IMR-90 (cell line): ENCODE measurements at regions not wholly inside any gene's neighbourhood (a gene's known extent, or its start where the extent isn't known, plus 50 kb on each side); places are given as distances from the start of the nearest gene placed in this dataset.

Source experiments
- ATAC-seq: fragments of 200-7000 bp; cut with Tn5 transposase; 2 replicates; pipeline ENCODE4 v1.9.1; 2020; ENCODE audit warnings: low read depth, mild to moderate bottlenecking, moderate library complexity
- BruUV-seq: library from RNA; stranded (reverse); fragments of 400-500 nt; replicated peaks from 2 replicates; lab custom pipeline; 2021; lab: Mats Ljungman, UMichigan
- CTCF ChIA-PET: fragments of 300-600 bp; formaldehyde crosslinking; extraction: SDS; loops from one replicate; lab custom pipeline; 2021; ENCODE audit warnings: antibody characterized with exemption; lab: Yijun Ruan, JAX
- POLR2A ChIA-PET: fragments of 300-600 bp; sonication (Branson Sonifier 250); formaldehyde crosslinking; loops from one replicate; lab custom pipeline; 2022; ENCODE audit warnings: antibody characterized with exemption; ENCODE audit not compliant: unreplicated experiment; lab: Charles Lee
- DNase-seq: peaks from one replicate; pipeline ENCODE4 v3.0.0; 2013
- H2AFZ ChIP-seq: replicated peaks from 2 replicates; pipeline ENCODE3; 2013; ENCODE audit warnings: low read length, mild to moderate bottlenecking; ENCODE audit not compliant: poor library complexity
- H2AK5ac ChIP-seq: 2 replicates; pipeline ENCODE4 v1.6.1; 2013; ENCODE audit warnings: low read depth, low read length, inconsistent platforms
- H2AK9ac ChIP-seq: replicated peaks from 2 replicates; pipeline ENCODE3; 2013; ENCODE audit warnings: mild to moderate bottlenecking, low read depth, low read length, moderate library complexity; ENCODE audit not compliant: poor library complexity
- H2BK120ac ChIP-seq: 2 replicates; pipeline ENCODE4 v1.6.1; 2013; ENCODE audit warnings: low read depth, low read length, inconsistent platforms
- H2BK15ac ChIP-seq: 3 replicates; pipeline ENCODE4 v1.6.1; 2013; ENCODE audit warnings: low read depth, low read length, inconsistent platforms
- H2BK20ac ChIP-seq: 2 replicates; pipeline ENCODE4 v1.6.1; 2013; ENCODE audit warnings: low read depth, mild to moderate bottlenecking, inconsistent platforms, low read length, moderate library complexity
- H2BK5ac ChIP-seq: 2 replicates; pipeline ENCODE4 v1.6.1; 2013; ENCODE audit warnings: mild to moderate bottlenecking, low read depth, low read length, inconsistent platforms; ENCODE audit not compliant: poor library complexity, severe bottlenecking
- H3K14ac ChIP-seq: replicated peaks from 2 replicates; pipeline ENCODE4 v1.6.1; 2013; ENCODE audit warnings: low read depth, low read length, inconsistent platforms
- H3K18ac ChIP-seq: 2 replicates; pipeline ENCODE4 v1.6.1; 2013; ENCODE audit warnings: low read depth, low read length, control low read depth
- H3K23ac ChIP-seq: 2 replicates; pipeline ENCODE4 v1.6.1; 2013; ENCODE audit warnings: low read depth, low read length, inconsistent platforms
- H3K27ac ChIP-seq: 2 replicates; pipeline ENCODE4 v1.5.1; 2013; ENCODE audit warnings: mild to moderate bottlenecking, control low read depth, low read length; ENCODE audit not compliant: insufficient read depth
- H3K27me3 ChIP-seq: 2 replicates; pipeline ENCODE4 v1.6.1; 2013; ENCODE audit warnings: low read length; ENCODE audit not compliant: control insufficient read depth, insufficient read depth
- H3K36me3 ChIP-seq: 2 replicates; pipeline ENCODE4 v1.6.1; 2013; ENCODE audit warnings: low read length, mixed read lengths; ENCODE audit not compliant: control insufficient read depth, insufficient read depth
- H3K4ac ChIP-seq: 2 replicates; pipeline ENCODE4 v1.6.1; 2013; ENCODE audit warnings: low read depth, low read length, inconsistent platforms
- H3K4me1 ChIP-seq: 2 replicates; pipeline ENCODE4 v1.6.1; 2013; ENCODE audit warnings: low read length, mixed read lengths; ENCODE audit not compliant: control insufficient read depth, insufficient read depth
- H3K4me2 ChIP-seq: 2 replicates; pipeline ENCODE4 v1.6.1; 2013; ENCODE audit warnings: low read depth, mild to moderate bottlenecking, control low read depth, low read length, moderate library complexity
- H3K4me3 ChIP-seq: 2 replicates; pipeline ENCODE4 v1.5.1; 2013; ENCODE audit warnings: low read depth, mild to moderate bottlenecking, control low read depth, low read length, moderate library complexity; ENCODE audit not compliant: insufficient read depth
- H3K56ac ChIP-seq: 2 replicates; pipeline ENCODE4 v1.6.1; 2013; ENCODE audit warnings: low read length, inconsistent platforms; ENCODE audit not compliant: insufficient read depth; ENCODE audit errors: extremely low read depth
- H3K79me1 ChIP-seq, 2 experiments: 2 replicates each; pipeline ENCODE4 v1.6.1; 2013; ENCODE audit warnings: low read length in 2 of 2, inconsistent platforms in 1 of 2, low read depth in 1 of 2
- H3K9ac ChIP-seq: 2 replicates; pipeline ENCODE4 v1.6.1; 2013; ENCODE audit warnings: low read depth, low read length, control low read depth
- H3K9me1 ChIP-seq: 2 replicates; pipeline ENCODE4 v1.6.1; 2013; ENCODE audit warnings: low read length, inconsistent platforms; ENCODE audit not compliant: insufficient read depth
- H3K9me3 ChIP-seq: 2 replicates; pipeline ENCODE4 v1.6.1; 2013; ENCODE audit warnings: low read length; ENCODE audit not compliant: control insufficient read depth, insufficient read depth
- H4K20me1 ChIP-seq: 2 replicates; pipeline ENCODE4 v1.6.1; 2013; ENCODE audit warnings: low read length, inconsistent platforms; ENCODE audit not compliant: insufficient read depth
- H4K5ac ChIP-seq: 2 replicates; pipeline ENCODE4 v1.6.1; 2013; ENCODE audit warnings: mild to moderate bottlenecking, low read depth, low read length, control low read depth
- H4K8ac ChIP-seq, 2 experiments: 2 replicates each; pipeline ENCODE4 v1.6.1; 2013; ENCODE audit warnings: low read depth in 2 of 2, low read length in 2 of 2, control low read depth in 1 of 2, inconsistent platforms in 1 of 2
- H4K91ac ChIP-seq: 2 replicates; pipeline ENCODE4 v1.6.1; 2013; ENCODE audit warnings: low read depth, low read length, inconsistent platforms; ENCODE audit not compliant: insufficient read depth
- BHLHE40 ChIP-seq: fragments of 150-350 bp; IDR thresholded peaks from 2 replicates; pipeline ENCODE4 v1.6.1; 2016; ENCODE audit warnings: mild to moderate bottlenecking, low read depth, low read length
- CEBPB ChIP-seq: IDR thresholded peaks from 2 replicates; pipeline ENCODE4 v1.6.1; 2012; ENCODE audit warnings: low read depth, low read length, improper control_type of control experiment
- CHD1 ChIP-seq: IDR thresholded peaks from 2 replicates; pipeline ENCODE4 v1.6.1; 2012; ENCODE audit warnings: low read depth, low read length, improper control_type of control experiment
- CTCF ChIP-seq: conservative IDR thresholded peaks from 2 replicates; pipeline ENCODE4 v1.5.1; 2012; ENCODE audit warnings: mild to moderate bottlenecking, low read depth, low read length, improper control_type of control experiment
- FOS ChIP-seq: fragments of 150-350 bp; IDR thresholded peaks from 2 replicates; pipeline ENCODE4 v1.6.1; 2016; ENCODE audit warnings: low read depth, low read length
- MAFK ChIP-seq: IDR thresholded peaks from 2 replicates; pipeline ENCODE4 v1.6.1; 2012; ENCODE audit warnings: low read depth, low read length, improper control_type of control experiment
- MAZ ChIP-seq: IDR thresholded peaks from 2 replicates; pipeline ENCODE4 v1.6.1; 2012; ENCODE audit warnings: low read depth, mild to moderate bottlenecking, low read length, improper control_type of control experiment, moderate library complexity, borderline replicate concordance
- MXI1 ChIP-seq: IDR thresholded peaks from 2 replicates; pipeline ENCODE4 v1.6.1; 2012; ENCODE audit warnings: low read depth, mild to moderate bottlenecking, low read length, moderate library complexity, borderline replicate concordance
- NFE2L2 ChIP-seq: fragments of 150-350 bp; IDR thresholded peaks from 2 replicates; pipeline ENCODE4 v1.6.1; 2016; ENCODE audit warnings: low read depth, mild to moderate bottlenecking, low read length
- POLR2A ChIP-seq: IDR thresholded peaks from 2 replicates; pipeline ENCODE4 v1.6.1; 2012; ENCODE audit warnings: mild to moderate bottlenecking, low read depth, low read length
- RAD21 ChIP-seq: IDR thresholded peaks from 2 replicates; pipeline ENCODE4 v1.6.1; 2012; ENCODE audit warnings: low read length, improper control_type of control experiment
- RCOR1 ChIP-seq: IDR thresholded peaks from 2 replicates; pipeline ENCODE4 v1.6.1; 2012; ENCODE audit warnings: mild to moderate bottlenecking, low read length, improper control_type of control experiment; ENCODE audit not compliant: insufficient replicate concordance
- RFX5 ChIP-seq: IDR thresholded peaks from 2 replicates; pipeline ENCODE4 v1.8.0; 2012; ENCODE audit warnings: low read depth, mild to moderate bottlenecking, low read length, moderate library complexity
- SMC3 ChIP-seq: fragments of 150-350 bp; IDR thresholded peaks from 2 replicates; pipeline ENCODE4 v1.6.1; 2016; ENCODE audit warnings: low read depth, mild to moderate bottlenecking, antibody characterized with exemption, low read length, moderate library complexity
- WGBS, 2 experiments: methylation state at CpG; one replicate each; pipeline versions ENCODE4 v1.1.5 to v1.1.7; 2013; ENCODE audit warnings: missing lambda C conversion rate in 2 of 2; ENCODE audit not compliant: insufficient read length in 1 of 2; ENCODE audit errors: extremely low coverage in 2 of 2; 5-methylcytosine and 5-hydroxymethylcytosine counted together
- dilution Hi-C: fragments of 300-500 bp; cut with HindIII; formaldehyde crosslinking; loops from one replicate; pipeline ENCODE4 v1.14.3; 2018; ENCODE audit warnings: low sequenced_read_pairs; ENCODE audit not compliant: unreplicated experiment
- in situ Hi-C: fragments of 300-500 bp; cut with MboI; formaldehyde crosslinking; loops from 3 replicates; pipeline ENCODE4 v1.14.3; 2019; ENCODE audit warnings: low sequenced_read_pairs, inconsistent platforms, mixed read lengths
- intact Hi-C: fragments of 100-400 bp; cut with micrococcal nuclease; formaldehyde crosslinking; loops from 2 replicates; pipeline ENCODE4 v1.10.0; 2022
- TF ChIP-seq, protein P1 (sequence below): fragments of 150-350 bp; IDR thresholded peaks from 2 replicates; pipeline ENCODE4 v1.6.1; 2016; ENCODE audit warnings: low read depth, mild to moderate bottlenecking, low read length, moderate library complexity, borderline replicate concordance

GRCh38 chr2:120461546-120462537 lies 115.9 kb downstream of the INHBB start:
- Histone ChIP-seq H2BK120ac (no peak overlapping the region), H3K27me3 (no peaks in the 10 kb centered on the region), H3K36me3 (no peaks in the 10 kb centered on the region), H2BK5ac (no peak overlapping the region), H2AK9ac (no peak overlapping the region), H3K4me2 (no peak overlapping the region), H2BK15ac (no peak overlapping the region), H3K9me3 (peaks cover 5% of the 10 kb centered on the region; the same call in 1 of the 2 replicates), H4K20me1 (no peaks in the 10 kb centered on the region), H3K18ac (no peak overlapping the region), H2AK5ac (no peak overlapping the region), H4K5ac (no peak overlapping the region), H4K8ac (no peak overlapping the region), H3K9me1 (no peaks in the 10 kb centered on the region), H4K91ac (no peak overlapping the region), H3K4me1 (peaks cover 11% of the 10 kb centered on the region), H3K23ac (no peak overlapping the region), H2AFZ (no peak overlapping the region), H3K4me3 (no peak overlapping the region), H2BK20ac (no peak overlapping the region), H3K56ac (no peak overlapping the region), H3K14ac (no peak overlapping the region), H3K9ac (no peak overlapping the region), H3K27ac (no peak overlapping the region), H3K79me1 (no peaks in the 10 kb centered on the region), H3K4ac (no peak overlapping the region)
- BruUV-seq = no TSS peak
- DNase-seq (no peak), ATAC-seq (no peak)
- intact Hi-C loops = no loop called here
- ChIA-PET POLR2A (no interaction called here), CTCF (interaction anchor here (0.6 kb wide), 1 partner anchor 855 kb away, joined by 3 read pairs; no protein-coding TSS in a partner anchor)
- in situ Hi-C loops = no loop called here
- 87% methylated on average over 8 of the region's 14 CpGs; no CpG with 5 or more reads in 1 of the 2 experiments for WGBS, 2 experiments
- dilution Hi-C loops = no loop called here
- TF ChIP-seq RCOR1 = no peak
- TF ChIP-seq MXI1 = no peak
- no peak for TF ChIP-seq MAZ
- TF ChIP-seq SMC3 = no peak
- TF ChIP-seq RFX5 = no peak
- TF ChIP-seq CEBPB = no peak
- TF ChIP-seq MAFK = no peak
- TF ChIP-seq RAD21 = no peak
- TF ChIP-seq NFE2L2 = no peak
- TF ChIP-seq, protein P1, sequence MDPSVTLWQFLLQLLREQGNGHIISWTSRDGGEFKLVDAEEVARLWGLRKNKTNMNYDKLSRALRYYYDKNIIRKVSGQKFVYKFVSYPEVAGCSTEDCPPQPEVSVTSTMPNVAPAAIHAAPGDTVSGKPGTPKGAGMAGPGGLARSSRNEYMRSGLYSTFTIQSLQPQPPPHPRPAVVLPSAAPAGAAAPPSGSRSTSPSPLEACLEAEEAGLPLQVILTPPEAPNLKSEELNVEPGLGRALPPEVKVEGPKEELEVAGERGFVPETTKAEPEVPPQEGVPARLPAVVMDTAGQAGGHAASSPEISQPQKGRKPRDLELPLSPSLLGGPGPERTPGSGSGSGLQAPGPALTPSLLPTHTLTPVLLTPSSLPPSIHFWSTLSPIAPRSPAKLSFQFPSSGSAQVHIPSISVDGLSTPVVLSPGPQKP = no peak
- TF ChIP-seq POLR2A = no peak
- no peak for TF ChIP-seq FOS
- no peak for TF ChIP-seq BHLHE40
- no peak for TF ChIP-seq CTCF
- TF ChIP-seq CHD1 = no peak
